Endothelial cell of umbilical vein (primary cell): ENCODE measurements at regions not wholly inside any gene's neighbourhood (a gene's known extent, or its start where the extent isn't known, plus 50 kb on each side); places are given as distances from the start of the nearest gene placed in this dataset.

ENCODE experiments used
- CTCF ChIP-seq, 2 donors: IDR thresholded peaks; 1 replicate in 1 of 2; 2 replicates in 1 of 2; pipeline ENCODE4 v1.5.1; 2011; ENCODE audit warnings: low read length in 2 of 2, mild to moderate bottlenecking in 2 of 2, moderate library complexity in 2 of 2, control low read depth in 1 of 2, inconsistent platforms in 1 of 2, low read depth in 1 of 2; ENCODE audit not compliant: insufficient read depth in 1 of 2; ENCODE audit errors: extremely low read depth in 1 of 2
- EZH2 ChIP-seq: IDR thresholded peaks from 2 replicates; pipeline ENCODE4 v1.6.1; 2012; ENCODE audit warnings: borderline replicate concordance, low read depth, mild to moderate bottlenecking, moderate library complexity, low read length, inconsistent platforms; ENCODE audit not compliant: severe bottlenecking
- FOS ChIP-seq: IDR thresholded peaks from 2 replicates; pipeline ENCODE4 v1.6.1; 2011; ENCODE audit warnings: mild to moderate bottlenecking, low read length, moderate library complexity, borderline replicate concordance; ENCODE audit not compliant: insufficient read depth
- JUN ChIP-seq: IDR thresholded peaks from 2 replicates; pipeline ENCODE4 v1.6.1; 2011; ENCODE audit warnings: borderline replicate concordance, low read depth; ENCODE audit not compliant: insufficient read length, insufficient read depth
- MAX ChIP-seq: IDR thresholded peaks from 2 replicates; pipeline ENCODE4 v1.6.1; 2011; ENCODE audit not compliant: insufficient read depth, insufficient read length
- MYC ChIP-seq: IDR thresholded peaks from one replicate; pipeline ENCODE4 v1.6.1; 2011; ENCODE audit warnings: mild to moderate bottlenecking, low read depth, low read length
- POLR2A ChIP-seq: IDR thresholded peaks from 2 replicates; pipeline ENCODE4 v1.6.1; 2012; ENCODE audit warnings: low read depth, mild to moderate bottlenecking, control low read depth, low read length

- no peak for TF ChIP-seq EZH2
- no peak for TF ChIP-seq POLR2A
- no peak for TF ChIP-seq CTCF (IDR thresholded peaks at IDR 0.05; ENCODE audit: extremely low read depth in 1 of 2, insufficient read depth in 1 of 2, low read depth in 1 of 2, low read length in 2 of 2)
- no peak for TF ChIP-seq MAX
- TF ChIP-seq MYC, result no peak
- no peak for TF ChIP-seq JUN
- TF ChIP-seq FOS, result no peak
Observed at GRCh38 chr1:57866998-57867397, 443.1 kb upstream of the DAB1 start.
